ENCODE measurements at regions not wholly inside any gene's neighbourhood (a gene's known extent, or its start where the extent isn't known, plus 50 kb on each side); places are given as distances from the start of the nearest gene placed in this dataset.

DNA sequence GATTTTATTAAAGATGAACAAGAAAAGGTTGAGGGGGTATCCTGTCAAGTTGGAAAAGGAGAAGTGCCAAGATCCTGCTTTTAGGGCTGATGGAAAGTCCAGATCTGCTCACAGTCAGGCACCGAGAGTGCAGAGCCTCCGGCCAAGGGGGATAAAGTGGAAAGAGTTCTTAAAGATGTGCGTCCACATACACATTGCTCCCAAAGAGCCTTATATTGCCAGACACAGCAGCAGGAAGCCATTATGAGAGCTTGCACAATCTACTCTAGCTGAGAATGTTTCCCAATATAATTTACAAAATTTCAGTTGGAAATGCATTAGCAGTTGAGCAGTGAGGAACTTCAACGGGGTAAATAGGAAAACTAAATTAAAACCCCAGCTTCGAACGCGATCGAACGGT, 95.6 kb downstream of the SALL1 start:
- TF ChIP-seq POLR2AphosphoS5 (IDR thresholded peaks at IDR 0.05; ENCODE audit: low read depth, low read length): no peak
- TF ChIP-seq CTCF (IDR thresholded peaks at IDR 0.05): no peak
- no peak for TF ChIP-seq RAD21 (IDR thresholded peaks at IDR 0.05; ENCODE audit: low read length)
- no peak for TF ChIP-seq RXRA (IDR thresholded peaks at IDR 0.05; ENCODE audit: borderline replicate concordance, low read depth)

Data from SK-N-SH (cell line).